ENCODE measurements at regions not wholly inside any gene's neighbourhood (a gene's known extent, or its start where the extent isn't known, plus 50 kb on each side); places are given as distances from the start of the nearest gene placed in this dataset.

GRCh38 chr1:63128556-63128955 lies 193.8 kb upstream of the FOXD3 start (continued):
- TF ChIP-seq REST (IDR thresholded peaks at IDR 0.05; ENCODE audit: low read depth, low read length) (no peak), ESRRA (IDR thresholded peaks at IDR 0.05; ENCODE audit: low read length) (no peak), BRCA1 (IDR thresholded peaks at IDR 0.05; ENCODE audit: low read depth, low read length) (no peak), ZNF217 (IDR thresholded peaks at IDR 0.05) (no peak)
- TF ChIP-seq, protein P1, sequence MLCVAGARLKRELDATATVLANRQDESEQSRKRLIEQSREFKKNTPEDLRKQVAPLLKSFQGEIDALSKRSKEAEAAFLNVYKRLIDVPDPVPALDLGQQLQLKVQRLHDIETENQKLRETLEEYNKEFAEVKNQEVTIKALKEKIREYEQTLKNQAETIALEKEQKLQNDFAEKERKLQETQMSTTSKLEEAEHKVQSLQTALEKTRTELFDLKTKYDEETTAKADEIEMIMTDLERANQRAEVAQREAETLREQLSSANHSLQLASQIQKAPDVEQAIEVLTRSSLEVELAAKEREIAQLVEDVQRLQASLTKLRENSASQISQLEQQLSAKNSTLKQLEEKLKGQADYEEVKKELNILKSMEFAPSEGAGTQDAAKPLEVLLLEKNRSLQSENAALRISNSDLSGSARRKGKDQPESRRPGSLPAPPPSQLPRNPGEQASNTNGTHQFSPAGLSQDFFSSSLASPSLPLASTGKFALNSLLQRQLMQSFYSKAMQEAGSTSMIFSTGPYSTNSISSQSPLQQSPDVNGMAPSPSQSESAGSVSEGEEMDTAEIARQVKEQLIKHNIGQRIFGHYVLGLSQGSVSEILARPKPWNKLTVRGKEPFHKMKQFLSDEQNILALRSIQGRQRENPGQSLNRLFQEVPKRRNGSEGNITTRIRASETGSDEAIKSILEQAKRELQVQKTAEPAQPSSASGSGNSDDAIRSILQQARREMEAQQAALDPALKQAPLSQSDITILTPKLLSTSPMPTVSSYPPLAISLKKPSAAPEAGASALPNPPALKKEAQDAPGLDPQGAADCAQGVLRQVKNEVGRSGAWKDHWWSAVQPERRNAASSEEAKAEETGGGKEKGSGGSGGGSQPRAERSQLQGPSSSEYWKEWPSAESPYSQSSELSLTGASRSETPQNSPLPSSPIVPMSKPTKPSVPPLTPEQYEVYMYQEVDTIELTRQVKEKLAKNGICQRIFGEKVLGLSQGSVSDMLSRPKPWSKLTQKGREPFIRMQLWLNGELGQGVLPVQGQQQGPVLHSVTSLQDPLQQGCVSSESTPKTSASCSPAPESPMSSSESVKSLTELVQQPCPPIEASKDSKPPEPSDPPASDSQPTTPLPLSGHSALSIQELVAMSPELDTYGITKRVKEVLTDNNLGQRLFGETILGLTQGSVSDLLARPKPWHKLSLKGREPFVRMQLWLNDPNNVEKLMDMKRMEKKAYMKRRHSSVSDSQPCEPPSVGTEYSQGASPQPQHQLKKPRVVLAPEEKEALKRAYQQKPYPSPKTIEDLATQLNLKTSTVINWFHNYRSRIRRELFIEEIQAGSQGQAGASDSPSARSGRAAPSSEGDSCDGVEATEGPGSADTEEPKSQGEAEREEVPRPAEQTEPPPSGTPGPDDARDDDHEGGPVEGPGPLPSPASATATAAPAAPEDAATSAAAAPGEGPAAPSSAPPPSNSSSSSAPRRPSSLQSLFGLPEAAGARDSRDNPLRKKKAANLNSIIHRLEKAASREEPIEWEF (IDR thresholded peaks at IDR 0.05; ENCODE audit: insufficient replicate concordance, low read depth, low read length): no peak
